Astrocyte of the cerebellum (primary cell): ENCODE measurements at regions not wholly inside any gene's neighbourhood (a gene's known extent, or its start where the extent isn't known, plus 50 kb on each side); places are given as distances from the start of the nearest gene placed in this dataset.

Source experiments
- DNase-seq: peaks from one replicate; pipeline ENCODE4 v3.0.0-alpha.2; 2011; ENCODE audit warnings: low read depth
- H3K4me3 ChIP-seq: 2 replicates; pipeline ENCODE4 v1.5.1; 2011; ENCODE audit warnings: mild to moderate bottlenecking, low read depth, low read length, moderate library complexity
- in situ Hi-C: cut with HindIII; loops from 2 replicates; pipeline ENCODE4 v1.10.0; 2017; ENCODE audit warnings: low sequenced_read_pairs
- TF ChIP-seq, protein P1 (sequence below): IDR thresholded peaks from 2 replicates; pipeline ENCODE4 v1.5.1; 2012; ENCODE audit warnings: low read length, low read depth, moderate library complexity, mild to moderate bottlenecking; ENCODE audit errors: missing control alignments

- in situ Hi-C loops: no loop called here
- TF ChIP-seq, protein P1, sequence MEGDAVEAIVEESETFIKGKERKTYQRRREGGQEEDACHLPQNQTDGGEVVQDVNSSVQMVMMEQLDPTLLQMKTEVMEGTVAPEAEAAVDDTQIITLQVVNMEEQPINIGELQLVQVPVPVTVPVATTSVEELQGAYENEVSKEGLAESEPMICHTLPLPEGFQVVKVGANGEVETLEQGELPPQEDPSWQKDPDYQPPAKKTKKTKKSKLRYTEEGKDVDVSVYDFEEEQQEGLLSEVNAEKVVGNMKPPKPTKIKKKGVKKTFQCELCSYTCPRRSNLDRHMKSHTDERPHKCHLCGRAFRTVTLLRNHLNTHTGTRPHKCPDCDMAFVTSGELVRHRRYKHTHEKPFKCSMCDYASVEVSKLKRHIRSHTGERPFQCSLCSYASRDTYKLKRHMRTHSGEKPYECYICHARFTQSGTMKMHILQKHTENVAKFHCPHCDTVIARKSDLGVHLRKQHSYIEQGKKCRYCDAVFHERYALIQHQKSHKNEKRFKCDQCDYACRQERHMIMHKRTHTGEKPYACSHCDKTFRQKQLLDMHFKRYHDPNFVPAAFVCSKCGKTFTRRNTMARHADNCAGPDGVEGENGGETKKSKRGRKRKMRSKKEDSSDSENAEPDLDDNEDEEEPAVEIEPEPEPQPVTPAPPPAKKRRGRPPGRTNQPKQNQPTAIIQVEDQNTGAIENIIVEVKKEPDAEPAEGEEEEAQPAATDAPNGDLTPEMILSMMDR: no peak
- no peak for DNase-seq
- no peak overlapping the region for H3K4me3 ChIP-seq
These were observed 102.6 kb upstream of the ALDH1B1 start for GRCh38 chr9:38289866-38290245.

GRCh38 chr9:38289236-38289865 lies 103.2 kb upstream of the ALDH1B1 start:
- no peak for DNase-seq
- H3K4me3 ChIP-seq: no peak overlapping the region
- TF ChIP-seq, protein P1: no peak
- in situ Hi-C loops: no loop called here

GRCh38 chr9:38288502-38288901 lies 104.0 kb upstream of the ALDH1B1 start:
- TF ChIP-seq, protein P1: no peak
- no peak for DNase-seq
- in situ Hi-C loops: no loop called here
- no peak overlapping the region for H3K4me3 ChIP-seq

DNA sequence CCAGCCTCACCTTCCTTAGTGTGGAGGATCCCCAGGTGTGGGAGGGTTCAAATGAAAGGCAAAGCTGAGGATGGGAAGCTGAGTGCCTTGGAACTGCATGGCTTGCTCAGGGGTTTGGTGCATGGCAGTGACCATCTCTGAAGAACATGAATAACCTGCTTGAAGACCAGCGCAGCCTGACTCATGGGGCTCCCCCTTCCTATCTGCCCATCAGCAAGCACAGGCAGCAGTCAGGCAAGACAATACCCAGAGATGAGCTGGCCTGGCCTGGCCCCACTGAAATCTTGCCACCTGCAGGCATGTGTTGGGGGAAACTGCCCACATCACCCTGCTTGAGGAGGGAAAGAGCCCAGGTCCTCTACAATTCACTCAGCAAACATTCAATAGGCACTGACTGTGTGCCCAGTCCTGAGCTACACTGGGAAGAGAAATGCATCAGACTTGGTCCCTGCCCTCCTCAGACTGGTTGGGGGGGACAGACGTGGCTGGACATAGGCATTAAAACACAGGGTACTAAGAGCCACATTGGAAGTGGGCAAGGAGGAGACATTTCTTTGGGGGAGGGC lies 105.0 kb upstream of the ALDH1B1 start:
- TF ChIP-seq, protein P1: no peak
- H3K4me3 ChIP-seq: no peak overlapping the region
- in situ Hi-C loops: no loop called here
- DNase-seq: no peak

- no peak overlapping the region for H3K4me3 ChIP-seq
- TF ChIP-seq, protein P1: no peak
- in situ Hi-C loops: no loop called here
- no peak for DNase-seq
These were observed 105.7 kb upstream of the ALDH1B1 start for GRCh38 chr9:38286766-38287165.

DNA sequence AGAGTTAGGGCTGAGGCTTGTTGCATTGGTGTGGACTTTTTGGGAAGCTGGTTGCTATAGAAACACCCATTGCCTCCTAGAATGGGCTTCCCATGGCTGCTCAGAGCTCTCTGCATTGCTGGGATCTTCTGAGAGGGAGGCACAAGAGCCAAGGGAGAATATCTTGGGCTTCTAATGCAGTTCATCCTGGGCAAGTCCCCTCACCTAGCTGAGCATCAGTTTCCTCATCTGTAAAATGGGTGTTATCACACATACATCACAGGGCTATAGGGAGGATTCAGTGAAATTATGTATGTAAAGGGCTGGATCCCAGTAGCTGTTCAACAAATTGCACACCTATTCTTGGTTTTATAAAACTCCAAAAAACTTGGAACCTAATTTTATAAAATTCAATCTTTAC lies 106.1 kb upstream of the ALDH1B1 start:
- TF ChIP-seq, protein P1: no peak
- DNase-seq: no peak
- no peak overlapping the region for H3K4me3 ChIP-seq
- in situ Hi-C loops: no loop called here

DNA sequence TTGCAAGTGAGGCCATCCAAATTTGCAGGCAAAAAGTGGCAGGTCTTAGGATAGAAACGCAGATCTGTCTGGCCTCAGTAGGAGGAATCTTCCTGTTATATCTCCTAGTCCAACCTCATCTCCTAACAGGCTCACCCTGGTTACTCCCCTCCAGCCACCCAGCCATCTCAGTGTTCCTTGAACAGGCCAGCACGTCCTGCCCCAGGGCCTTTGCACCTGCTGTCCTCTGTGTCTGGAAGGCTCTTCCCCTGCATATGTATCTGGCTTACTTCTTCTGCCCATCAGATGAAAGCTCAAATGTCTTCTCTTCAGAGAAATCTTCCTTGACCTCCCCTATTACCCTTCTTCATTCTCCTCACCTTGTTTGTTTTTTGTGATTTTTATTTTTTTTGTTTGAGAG lies 107.3 kb upstream of the ALDH1B1 start:
- TF ChIP-seq, protein P1: no peak
- H3K4me3 ChIP-seq: no peak overlapping the region
- DNase-seq: no peak
- in situ Hi-C loops: no loop called here
